ENCODE measurements at regions not wholly inside any gene's neighbourhood (a gene's known extent, or its start where the extent isn't known, plus 50 kb on each side); places are given as distances from the start of the nearest gene placed in this dataset.

DNA sequence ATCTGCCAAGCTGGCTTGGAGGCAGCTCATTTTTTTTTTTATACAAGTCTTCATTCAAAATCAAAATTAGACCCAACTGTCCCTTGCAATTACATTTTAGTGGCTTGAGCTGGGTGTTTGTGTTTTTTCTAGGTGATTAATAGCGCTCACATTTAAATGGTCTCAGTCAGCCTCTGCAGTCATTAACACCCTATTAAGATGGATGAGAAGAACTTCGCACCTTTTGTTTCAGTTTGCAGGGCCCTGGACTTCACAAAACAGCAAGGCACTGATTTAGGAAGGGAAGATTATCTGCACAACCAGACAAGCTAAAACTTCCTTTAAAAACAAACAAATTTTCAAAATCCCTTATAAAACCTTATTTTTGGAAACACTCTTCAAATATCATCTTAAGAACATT is 374.8 kb downstream of the EFNA5 start:
- TF ChIP-seq TEAD4 (IDR thresholded peaks at IDR 0.05), result no peak

DNA sequence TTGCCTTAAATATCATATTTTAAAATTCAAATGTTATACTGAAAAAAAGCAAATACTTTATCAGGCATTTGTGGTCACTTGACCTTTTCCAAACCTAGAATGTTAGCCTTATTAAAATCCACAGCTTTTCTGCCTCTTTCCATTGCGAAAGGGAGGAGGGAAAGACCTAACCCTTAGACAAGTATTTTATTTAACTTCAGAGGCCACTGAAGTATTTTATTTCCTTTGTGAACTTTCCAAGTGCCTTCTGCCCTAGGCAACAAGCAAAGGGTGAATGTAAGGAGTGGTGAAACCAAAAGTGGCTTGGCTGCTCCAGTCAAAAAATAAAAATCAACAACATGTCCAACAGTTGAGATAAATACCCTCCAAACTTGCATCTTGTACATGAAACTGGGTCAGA is 376.1 kb downstream of the EFNA5 start:
- TF ChIP-seq TAF1 (IDR thresholded peaks at IDR 0.05; ENCODE audit: low read depth) (no peak), ZBTB7A (IDR thresholded peaks at IDR 0.05; ENCODE audit: low read depth) (no peak), TCF12 (IDR thresholded peaks at IDR 0.05; ENCODE audit: low read depth) (no peak), EGR1 (IDR thresholded peaks at IDR 0.05) (no peak), FOXM1 (IDR thresholded peaks at IDR 0.05; ENCODE audit: borderline replicate concordance, low read depth) (no peak)
- TF ChIP-seq, protein P1, sequence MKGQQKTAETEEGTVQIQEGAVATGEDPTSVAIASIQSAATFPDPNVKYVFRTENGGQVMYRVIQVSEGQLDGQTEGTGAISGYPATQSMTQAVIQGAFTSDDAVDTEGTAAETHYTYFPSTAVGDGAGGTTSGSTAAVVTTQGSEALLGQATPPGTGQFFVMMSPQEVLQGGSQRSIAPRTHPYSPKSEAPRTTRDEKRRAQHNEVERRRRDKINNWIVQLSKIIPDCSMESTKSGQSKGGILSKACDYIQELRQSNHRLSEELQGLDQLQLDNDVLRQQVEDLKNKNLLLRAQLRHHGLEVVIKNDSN (IDR thresholded peaks at IDR 0.05), result no peak

- TF ChIP-seq RAD21 (IDR thresholded peaks at IDR 0.05; ENCODE audit: low read depth) (no peak), REST (IDR thresholded peaks at IDR 0.05; ENCODE audit: low read depth) (no peak), FOXM1 (IDR thresholded peaks at IDR 0.05; ENCODE audit: borderline replicate concordance, low read depth) (no peak), YY1 (IDR thresholded peaks at IDR 0.05; ENCODE audit: low read depth) (no peak), CEBPB (IDR thresholded peaks at IDR 0.05) (no peak), NFIC (IDR thresholded peaks at IDR 0.05) (no peak), EGR1 (IDR thresholded peaks at IDR 0.05) (no peak), EP300 (IDR thresholded peaks at IDR 0.05; ENCODE audit: borderline replicate concordance) (no peak), CREB1 (IDR thresholded peaks at IDR 0.05; ENCODE audit: low read depth) (no peak), ZBTB7A (IDR thresholded peaks at IDR 0.05; ENCODE audit: low read depth) (no peak), TEAD4 (IDR thresholded peaks at IDR 0.05) (no peak)
- TF ChIP-seq, protein P2, sequence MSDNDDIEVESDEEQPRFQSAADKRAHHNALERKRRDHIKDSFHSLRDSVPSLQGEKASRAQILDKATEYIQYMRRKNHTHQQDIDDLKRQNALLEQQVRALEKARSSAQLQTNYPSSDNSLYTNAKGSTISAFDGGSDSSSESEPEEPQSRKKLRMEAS (IDR thresholded peaks at IDR 0.05), result no peak
Measured at GRCh38 chr5:107294211-107294550, 376.6 kb downstream of the EFNA5 start.

GRCh38 chr5:107293541-107294210 is 377.1 kb downstream of the EFNA5 start:
- TF ChIP-seq CREB1 (IDR thresholded peaks at IDR 0.05; ENCODE audit: low read depth), result no peak
- TF ChIP-seq TAF1 (IDR thresholded peaks at IDR 0.05; ENCODE audit: low read depth), result no peak
- TF ChIP-seq YY1 (IDR thresholded peaks at IDR 0.05; ENCODE audit: low read depth), result no peak
- TF ChIP-seq ZBTB7A (IDR thresholded peaks at IDR 0.05; ENCODE audit: low read depth), result no peak
- TF ChIP-seq FOXM1 (IDR thresholded peaks at IDR 0.05; ENCODE audit: borderline replicate concordance, low read depth), result no peak
- TF ChIP-seq CEBPB (IDR thresholded peaks at IDR 0.05), result no peak
- TF ChIP-seq, protein P1 (IDR thresholded peaks at IDR 0.05), result no peak
- TF ChIP-seq TEAD4 (IDR thresholded peaks at IDR 0.05), result no peak
- no peak for TF ChIP-seq EGR1 (IDR thresholded peaks at IDR 0.05)
- TF ChIP-seq EP300 (IDR thresholded peaks at IDR 0.05; ENCODE audit: borderline replicate concordance), result no peak
- TF ChIP-seq TCF12 (IDR thresholded peaks at IDR 0.05; ENCODE audit: low read depth), result no peak
- TF ChIP-seq REST (IDR thresholded peaks at IDR 0.05; ENCODE audit: low read depth), result no peak
- TF ChIP-seq, protein P2 (IDR thresholded peaks at IDR 0.05), result no peak
- no peak for TF ChIP-seq RAD21 (IDR thresholded peaks at IDR 0.05; ENCODE audit: low read depth)
- TF ChIP-seq NFIC (IDR thresholded peaks at IDR 0.05), result no peak

DNA sequence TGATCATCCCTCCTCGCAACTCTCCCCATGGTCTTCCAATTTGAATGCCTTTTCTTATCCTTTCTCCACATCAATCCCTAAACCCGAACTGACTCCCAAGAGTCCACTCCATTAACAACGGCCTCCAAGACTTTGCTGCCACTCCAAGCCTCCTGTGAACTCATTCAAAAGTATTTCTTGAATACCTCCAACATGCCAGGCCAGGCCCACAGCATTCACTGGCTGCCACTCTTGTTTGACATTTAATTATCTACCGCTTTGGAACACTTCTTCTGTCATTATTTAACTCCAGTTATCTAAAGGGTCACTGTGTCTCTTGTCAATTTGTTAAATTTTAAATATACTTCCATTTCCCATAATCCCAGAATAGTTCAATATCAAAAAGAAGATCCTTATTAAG is 378.9 kb downstream of the EFNA5 start:
- TF ChIP-seq ZBTB7A (IDR thresholded peaks at IDR 0.05; ENCODE audit: low read depth) (no peak), CEBPB (IDR thresholded peaks at IDR 0.05) (no peak), NFIC (IDR thresholded peaks at IDR 0.05) (no peak)

DNA sequence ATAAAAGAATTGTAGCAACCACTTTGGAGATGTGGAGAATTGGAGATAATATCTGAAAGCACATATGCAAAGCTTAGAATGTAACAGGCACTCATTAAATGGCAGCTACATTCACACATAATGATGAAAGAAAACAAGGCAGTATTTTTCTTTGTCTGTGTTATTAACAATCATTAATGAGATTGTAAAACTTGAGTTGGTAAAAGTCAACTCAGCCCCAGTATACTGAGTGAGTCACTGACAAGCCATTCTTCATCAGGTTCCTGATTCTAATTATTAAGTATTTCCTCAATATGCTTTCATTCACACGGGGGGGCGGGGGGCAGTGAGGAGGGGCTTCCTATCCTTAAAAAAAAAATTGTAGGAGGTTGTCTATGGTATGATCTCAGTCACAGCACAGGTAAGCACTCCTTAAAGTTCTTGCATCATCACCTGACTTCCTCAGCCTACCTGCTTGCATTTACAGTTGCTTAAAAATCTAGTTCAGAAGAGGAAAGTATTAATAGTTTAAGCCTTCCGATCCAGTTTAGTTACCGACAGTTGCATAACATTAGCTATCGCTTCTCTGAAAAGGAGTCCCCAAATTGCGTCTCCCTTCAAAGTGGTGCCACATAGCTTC is 379.8 kb downstream of the EFNA5 start:
- TF ChIP-seq, protein P1 (IDR thresholded peaks at IDR 0.05), result no peak
- TF ChIP-seq TCF12 (IDR thresholded peaks at IDR 0.05; ENCODE audit: low read depth) (no peak), NFIC (IDR thresholded peaks at IDR 0.05) (no peak), EGR1 (IDR thresholded peaks at IDR 0.05) (no peak), ZBTB7A (IDR thresholded peaks at IDR 0.05; ENCODE audit: low read depth) (no peak), FOXM1 (IDR thresholded peaks at IDR 0.05; ENCODE audit: borderline replicate concordance, low read depth) (no peak), CEBPB (IDR thresholded peaks at IDR 0.05) (no peak), RAD21 (IDR thresholded peaks at IDR 0.05; ENCODE audit: low read depth) (no peak), TEAD4 (IDR thresholded peaks at IDR 0.05) (no peak), TAF1 (IDR thresholded peaks at IDR 0.05; ENCODE audit: low read depth) (no peak), YY1 (IDR thresholded peaks at IDR 0.05; ENCODE audit: low read depth) (no peak), CREB1 (IDR thresholded peaks at IDR 0.05; ENCODE audit: low read depth) (no peak), REST (IDR thresholded peaks at IDR 0.05; ENCODE audit: low read depth) (no peak)
- TF ChIP-seq, protein P2 (IDR thresholded peaks at IDR 0.05), result no peak
